Naive B cell (primary cell): ENCODE measurements at regions not wholly inside any gene's neighbourhood (a gene's known extent, or its start where the extent isn't known, plus 50 kb on each side); places are given as distances from the start of the nearest gene placed in this dataset.

Source experiments
- ATAC-seq, 2 donors: fragments of 150-1000 bp; cut with Tn5 transposase; 2 replicates each; pipeline ENCODE4 v1.10.0; 2021; ENCODE audit warnings: low read depth in 2 of 2, mild to moderate bottlenecking in 2 of 2, moderate library complexity in 2 of 2
- DNase-seq: peaks from one replicate; pipeline ENCODE4 v3.0.0; 2022
- H3K27ac Mint-ChIP-seq, 6 donors: one replicate each; pipeline ENCODE4 v1.8.0; 2020 to 2022; ENCODE audit warnings: mild to moderate bottlenecking in 6 of 6, mixed read lengths in 6 of 6, moderate library complexity in 5 of 6, inconsistent platforms in 2 of 6
- H3K27me3 Mint-ChIP-seq, 3 donors: one replicate each; pipeline ENCODE4 v1.8.0; 2021 to 2022; ENCODE audit warnings: mixed read lengths in 3 of 3, mild to moderate bottlenecking in 1 of 3
- H3K36me3 Mint-ChIP-seq, 2 donors: one replicate each; pipeline ENCODE4 v1.8.0; 2020 to 2022; ENCODE audit warnings: mixed read lengths in 2 of 2, inconsistent platforms in 1 of 2, mild to moderate bottlenecking in 1 of 2
- H3K4me1 Mint-ChIP-seq, 3 donors: one replicate each; pipeline ENCODE4 v1.8.0; 2020 to 2022; ENCODE audit warnings: mixed read lengths in 3 of 3, inconsistent platforms in 1 of 3, mild to moderate bottlenecking in 1 of 3, moderate library complexity in 1 of 3
- H3K4me3 Mint-ChIP-seq, 8 donors: one replicate each; pipeline ENCODE4 v1.8.0; 2020 to 2022; ENCODE audit warnings: mild to moderate bottlenecking in 8 of 8, mixed read lengths in 8 of 8, moderate library complexity in 8 of 8, inconsistent platforms in 2 of 8
- H3K9me3 Mint-ChIP-seq, 7 donors: one replicate each; pipeline ENCODE4 v1.8.0; 2020 to 2022; ENCODE audit warnings: mixed read lengths in 7 of 7, mild to moderate bottlenecking in 5 of 7, inconsistent platforms in 2 of 7, moderate library complexity in 1 of 7

GRCh38 chr11:30665067-30665466 lies 78.9 kb upstream of the MPPED2 start:
- no peak for ATAC-seq
- Mint-ChIP-seq H3K9me3 (peaks cover 0 to 9% (median 3%) of the 10 kb centered on the region in 7 donors), H3K27me3 (peaks cover 0 to 4% (median 0%) of the 10 kb centered on the region in 3 donors), H3K36me3 (no peaks in the 10 kb centered on the region), H3K4me3 (no peak overlapping the region), H3K4me1 (no peaks in the 10 kb centered on the region), H3K27ac (no peak overlapping the region)
- no peak for DNase-seq

GRCh38 chr11:30653606-30654005 lies 67.5 kb upstream of the MPPED2 start:
- Mint-ChIP-seq H3K4me1 (no peaks in the 10 kb centered on the region), H3K9me3 (no peaks in the 10 kb centered on the region), H3K4me3 (no peak overlapping the region), H3K27me3 (peaks cover 0 to 8% (median 0%) of the 10 kb centered on the region in 3 donors), H3K27ac (no peak overlapping the region), H3K36me3 (no peaks in the 10 kb centered on the region)
- DNase-seq (no peak), ATAC-seq (no peak)

GRCh38 chr11:30652801-30653200 lies 66.6 kb upstream of the MPPED2 start:
- Mint-ChIP-seq H3K4me3 (no peak overlapping the region), H3K27ac (no peak overlapping the region), H3K4me1 (no peaks in the 10 kb centered on the region), H3K27me3 (peaks cover 0 to 8% (median 0%) of the 10 kb centered on the region in 3 donors), H3K9me3 (no peaks in the 10 kb centered on the region), H3K36me3 (no peaks in the 10 kb centered on the region)
- ATAC-seq (no peak), DNase-seq (no peak)

GRCh38 chr11:30650266-30650665 lies 64.1 kb upstream of the MPPED2 start:
- peaks cover 0 to 8% (median 5%) of the 10 kb centered on the region in 3 donors for H3K27me3 Mint-ChIP-seq
- no peaks in the 10 kb centered on the region for H3K36me3 Mint-ChIP-seq
- DNase-seq (no peak), ATAC-seq (no peak)
- no peak overlapping the region for H3K27ac Mint-ChIP-seq
- H3K4me1 Mint-ChIP-seq, result no peaks in the 10 kb centered on the region
- H3K9me3 Mint-ChIP-seq, result no peaks in the 10 kb centered on the region
- H3K4me3 Mint-ChIP-seq, result no peak overlapping the region
